ENCODE measurements at regions not wholly inside any gene's neighbourhood (a gene's known extent, or its start where the extent isn't known, plus 50 kb on each side); places are given as distances from the start of the nearest gene placed in this dataset.

GRCh38 chr20:12702312-12702711 is 306.5 kb upstream of the SPTLC3 start:
- TF ChIP-seq YY1 (IDR thresholded peaks at IDR 0.05; ENCODE audit: low read depth), result no peak

DNA sequence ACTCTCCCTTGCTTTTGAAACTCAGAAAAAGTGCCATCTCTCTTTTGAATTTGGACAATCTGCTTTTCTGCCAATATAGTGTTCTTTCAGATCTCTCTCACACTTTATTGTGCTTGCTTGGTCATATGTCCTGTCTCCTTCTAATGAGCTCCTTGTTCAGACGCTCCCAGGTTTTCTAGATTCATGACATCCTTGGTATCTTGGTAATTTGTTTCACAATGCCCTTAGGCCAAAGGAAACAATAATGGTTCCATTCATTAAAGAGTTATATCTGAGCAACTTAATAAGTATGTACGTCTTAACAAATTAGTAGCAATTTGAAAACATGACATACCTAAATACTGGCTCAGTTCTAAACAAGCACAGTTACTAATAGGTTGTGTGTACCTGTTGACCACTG is 293.4 kb upstream of the SPTLC3 start:
- TF ChIP-seq YY1 (IDR thresholded peaks at IDR 0.05; ENCODE audit: low read depth) (no peak), TEAD4 (IDR thresholded peaks at IDR 0.05) (no peak), RAD21 (IDR thresholded peaks at IDR 0.05; ENCODE audit: low read depth) (no peak), EP300 (IDR thresholded peaks at IDR 0.05; ENCODE audit: borderline replicate concordance) (no peak)
- TF ChIP-seq, protein P1, sequence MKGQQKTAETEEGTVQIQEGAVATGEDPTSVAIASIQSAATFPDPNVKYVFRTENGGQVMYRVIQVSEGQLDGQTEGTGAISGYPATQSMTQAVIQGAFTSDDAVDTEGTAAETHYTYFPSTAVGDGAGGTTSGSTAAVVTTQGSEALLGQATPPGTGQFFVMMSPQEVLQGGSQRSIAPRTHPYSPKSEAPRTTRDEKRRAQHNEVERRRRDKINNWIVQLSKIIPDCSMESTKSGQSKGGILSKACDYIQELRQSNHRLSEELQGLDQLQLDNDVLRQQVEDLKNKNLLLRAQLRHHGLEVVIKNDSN (IDR thresholded peaks at IDR 0.05), result no peak

GRCh38 chr20:12715991-12716680 is 292.6 kb upstream of the SPTLC3 start:
- no peak for TF ChIP-seq CREB1 (IDR thresholded peaks at IDR 0.05; ENCODE audit: low read depth)
- no peak for TF ChIP-seq REST (IDR thresholded peaks at IDR 0.05; ENCODE audit: low read depth)
- TF ChIP-seq ZBTB7A (IDR thresholded peaks at IDR 0.05; ENCODE audit: low read depth), result no peak
- TF ChIP-seq FOXM1 (IDR thresholded peaks at IDR 0.05; ENCODE audit: borderline replicate concordance, low read depth), result no peak
- no peak for TF ChIP-seq EP300 (IDR thresholded peaks at IDR 0.05; ENCODE audit: borderline replicate concordance)
- TF ChIP-seq, protein P1 (IDR thresholded peaks at IDR 0.05), result no peak

DNA sequence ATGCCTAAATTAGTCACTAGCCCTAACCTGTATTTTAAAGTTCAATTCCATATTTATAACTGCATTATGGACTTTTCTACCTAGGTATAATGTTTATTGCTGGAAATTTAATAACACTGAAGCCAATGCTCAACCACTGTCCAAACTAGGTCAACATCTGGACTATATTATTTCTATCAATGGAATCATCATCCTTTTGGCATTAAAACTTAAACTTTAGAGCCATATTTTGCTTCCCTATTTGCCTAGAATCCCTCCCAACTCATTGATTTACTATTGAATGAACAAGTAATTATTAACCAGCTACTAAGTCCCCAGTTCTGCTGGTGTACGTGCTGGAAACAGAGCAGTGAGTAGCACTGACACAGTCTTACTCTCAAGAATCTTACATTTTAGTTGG is 291.7 kb upstream of the SPTLC3 start:
- TF ChIP-seq CEBPB (IDR thresholded peaks at IDR 0.05), result no peak
- no peak for TF ChIP-seq REST (IDR thresholded peaks at IDR 0.05; ENCODE audit: low read depth)
- no peak for TF ChIP-seq EP300 (IDR thresholded peaks at IDR 0.05; ENCODE audit: borderline replicate concordance)
- TF ChIP-seq EGR1 (IDR thresholded peaks at IDR 0.05), result no peak
- TF ChIP-seq, protein P1 (IDR thresholded peaks at IDR 0.05), result no peak
- no peak for TF ChIP-seq TCF12 (IDR thresholded peaks at IDR 0.05; ENCODE audit: low read depth)
- TF ChIP-seq, protein P2, sequence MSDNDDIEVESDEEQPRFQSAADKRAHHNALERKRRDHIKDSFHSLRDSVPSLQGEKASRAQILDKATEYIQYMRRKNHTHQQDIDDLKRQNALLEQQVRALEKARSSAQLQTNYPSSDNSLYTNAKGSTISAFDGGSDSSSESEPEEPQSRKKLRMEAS (IDR thresholded peaks at IDR 0.05), result no peak
- no peak for TF ChIP-seq NFIC (IDR thresholded peaks at IDR 0.05)
- no peak for TF ChIP-seq YY1 (IDR thresholded peaks at IDR 0.05; ENCODE audit: low read depth)
- TF ChIP-seq RAD21 (IDR thresholded peaks at IDR 0.05; ENCODE audit: low read depth), result no peak
- no peak for TF ChIP-seq TEAD4 (IDR thresholded peaks at IDR 0.05)
- no peak for TF ChIP-seq ZBTB7A (IDR thresholded peaks at IDR 0.05; ENCODE audit: low read depth)
- TF ChIP-seq CREB1 (IDR thresholded peaks at IDR 0.05; ENCODE audit: low read depth), result no peak
- no peak for TF ChIP-seq TAF1 (IDR thresholded peaks at IDR 0.05; ENCODE audit: low read depth)
- no peak for TF ChIP-seq FOXM1 (IDR thresholded peaks at IDR 0.05; ENCODE audit: borderline replicate concordance, low read depth)

DNA sequence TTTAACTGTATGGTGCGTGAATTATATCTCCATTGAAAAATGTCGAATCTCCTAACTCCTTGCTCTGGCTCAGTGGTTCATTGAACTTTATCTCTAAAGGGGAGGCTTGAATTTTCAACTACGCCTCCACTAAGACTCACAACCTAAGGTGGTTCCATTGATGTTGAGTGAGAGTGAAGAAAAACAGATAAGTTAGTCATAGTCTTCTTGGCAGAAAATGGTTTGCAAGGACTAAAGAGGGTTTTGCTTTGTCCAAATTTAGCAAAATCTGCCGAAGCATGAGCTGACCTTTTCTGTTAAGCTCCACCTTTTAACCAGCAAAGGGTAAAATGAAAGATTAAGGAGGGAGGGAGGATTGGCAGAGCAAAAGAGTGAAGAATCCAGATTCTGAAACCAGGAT is 290.2 kb upstream of the SPTLC3 start:
- no peak for TF ChIP-seq CREB1 (IDR thresholded peaks at IDR 0.05; ENCODE audit: low read depth)
- TF ChIP-seq NFIC (IDR thresholded peaks at IDR 0.05), result no peak
- no peak for TF ChIP-seq FOXM1 (IDR thresholded peaks at IDR 0.05; ENCODE audit: borderline replicate concordance, low read depth)
- TF ChIP-seq RAD21 (IDR thresholded peaks at IDR 0.05; ENCODE audit: low read depth), result no peak
- TF ChIP-seq, protein P2 (IDR thresholded peaks at IDR 0.05), result no peak
- no peak for TF ChIP-seq YY1 (IDR thresholded peaks at IDR 0.05; ENCODE audit: low read depth)
- TF ChIP-seq TAF1 (IDR thresholded peaks at IDR 0.05; ENCODE audit: low read depth), result no peak
- TF ChIP-seq REST (IDR thresholded peaks at IDR 0.05; ENCODE audit: low read depth), result no peak
- no peak for TF ChIP-seq CEBPB (IDR thresholded peaks at IDR 0.05)
- no peak for TF ChIP-seq TCF12 (IDR thresholded peaks at IDR 0.05; ENCODE audit: low read depth)
- TF ChIP-seq, protein P1 (IDR thresholded peaks at IDR 0.05), result no peak
- TF ChIP-seq ZBTB7A (IDR thresholded peaks at IDR 0.05; ENCODE audit: low read depth), result no peak
- TF ChIP-seq TEAD4 (IDR thresholded peaks at IDR 0.05), result no peak
- no peak for TF ChIP-seq EP300 (IDR thresholded peaks at IDR 0.05; ENCODE audit: borderline replicate concordance)
- TF ChIP-seq EGR1 (IDR thresholded peaks at IDR 0.05), result no peak

All from Ishikawa (cell line).